Activated naive CD4-positive, alpha-beta T cell treated with anti-CD3 and anti-CD28 coated beads, Interleukin-2, amount 50 U/mL, for 24 hours (primary cell): ENCODE measurements at regions not wholly inside any gene's neighbourhood (a gene's known extent, or its start where the extent isn't known, plus 50 kb on each side); places are given as distances from the start of the nearest gene placed in this dataset.

ENCODE experiments used
- H3K27ac Mint-ChIP-seq: one replicate; pipeline ENCODE4 v1.8.0; 2021; ENCODE audit warnings: mild to moderate bottlenecking, mixed read lengths
- H3K27me3 Mint-ChIP-seq: one replicate; pipeline ENCODE4 v1.8.0; 2021; ENCODE audit warnings: mixed read lengths
- H3K36me3 Mint-ChIP-seq: one replicate; pipeline ENCODE4 v1.8.0; 2021; ENCODE audit warnings: mixed read lengths
- H3K4me1 Mint-ChIP-seq: one replicate; pipeline ENCODE4 v1.8.0; 2021; ENCODE audit warnings: mixed read lengths
- H3K4me3 Mint-ChIP-seq: one replicate; pipeline ENCODE4 v1.8.0; 2021; ENCODE audit warnings: mild to moderate bottlenecking, mixed read lengths
- H3K9me3 Mint-ChIP-seq: one replicate; pipeline ENCODE4 v1.8.0; 2021; ENCODE audit warnings: mixed read lengths

GRCh38 chr18:70384181-70384790, 95.4 kb downstream of the SOCS6 start:
- Mint-ChIP-seq H3K4me1 (no peaks in the 10 kb centered on the region), H3K36me3 (no peaks in the 10 kb centered on the region), H3K27me3 (peaks cover 3% of the 10 kb centered on the region), H3K4me3 (no peak overlapping the region), H3K27ac (no peak overlapping the region), H3K9me3 (no peaks in the 10 kb centered on the region)

GRCh38 chr18:70382992-70383717, 94.3 kb downstream of the SOCS6 start:
- Mint-ChIP-seq H3K4me3 (no peak overlapping the region), H3K27ac (no peak overlapping the region), H3K9me3 (no peaks in the 10 kb centered on the region), H3K4me1 (no peaks in the 10 kb centered on the region), H3K27me3 (peaks cover 3% of the 10 kb centered on the region), H3K36me3 (no peaks in the 10 kb centered on the region)

GRCh38 chr18:70382017-70382416, 93.2 kb downstream of the SOCS6 start:
- no peaks in the 10 kb centered on the region for H3K4me1 Mint-ChIP-seq
- no peaks in the 10 kb centered on the region for H3K9me3 Mint-ChIP-seq
- peaks cover 3% of the 10 kb centered on the region for H3K27me3 Mint-ChIP-seq
- H3K4me3 Mint-ChIP-seq: no peak overlapping the region
- no peaks in the 10 kb centered on the region for H3K36me3 Mint-ChIP-seq
- no peak overlapping the region for H3K27ac Mint-ChIP-seq

- Mint-ChIP-seq H3K9me3 (no peaks in the 10 kb centered on the region), H3K36me3 (no peaks in the 10 kb centered on the region)
Observed at GRCh38 chr18:70380915-70381896, 92.4 kb downstream of the SOCS6 start.

More at GRCh38 chr18:70380915-70381896, 92.4 kb downstream of the SOCS6 start:
- H3K4me3 Mint-ChIP-seq: no peak overlapping the region
- no peak overlapping the region for H3K27ac Mint-ChIP-seq
- H3K27me3 Mint-ChIP-seq: peaks cover 3% of the 10 kb centered on the region
- no peaks in the 10 kb centered on the region for H3K4me1 Mint-ChIP-seq
